Ascending aorta (tissue), 2 donors: ENCODE measurements at regions not wholly inside any gene's neighbourhood (a gene's known extent, or its start where the extent isn't known, plus 50 kb on each side); places are given as distances from the start of the nearest gene placed in this dataset.

Experiments
- DNase-seq, 2 donors: peaks; one replicate each; pipeline ENCODE4 v3.0.0-alpha.2; 2019; ENCODE audit warnings: low spot score in 2 of 2
- H3K27ac ChIP-seq, 2 donors: fragments of 200-600 bp; sonication (generic); one replicate each; pipeline ENCODE4 v1.5.1; 2016 to 2017; ENCODE audit warnings: mild to moderate bottlenecking in 1 of 2
- H3K27me3 ChIP-seq: fragments of 200-600 bp; sonication (generic); one replicate; pipeline ENCODE4 v1.5.1; 2017
- H3K36me3 ChIP-seq, 2 donors: fragments of 200-600 bp; sonication (generic); one replicate each; pipeline ENCODE4 v1.5.1; 2016
- H3K4me1 ChIP-seq, 2 donors: fragments of 200-600 bp; sonication (generic); one replicate each; pipeline ENCODE4 v1.5.1; 2016 to 2017; ENCODE audit warnings: mild to moderate bottlenecking in 1 of 2
- H3K4me3 ChIP-seq, 2 donors: fragments of 200-600 bp; sonication (generic); one replicate each; pipeline ENCODE4 v1.5.1; 2016 to 2017; ENCODE audit warnings: mild to moderate bottlenecking in 1 of 2
- H3K9me3 ChIP-seq, 2 donors: fragments of 200-600 bp; sonication (generic); one replicate each; pipeline ENCODE4 v1.5.1; 2016
- intact Hi-C: fragments of 100-400 bp; cut with DNase I; formaldehyde crosslinking; loops from one replicate; pipeline ENCODE4 v1.15.1; 2023
- TF ChIP-seq, protein P1 (sequence below), 3 experiments: fragments of 200-600 bp in 2 of 3; fragments of 450-650 bp in 1 of 3; sonication (generic) in 2 of 3; IDR thresholded peaks; one replicate each; pipeline ENCODE4 v1.5.1; 2016 to 2019; ENCODE audit warnings: antibody characterized with exemption in 3 of 3, mild to moderate bottlenecking in 1 of 3, moderate library complexity in 1 of 3

GRCh38 chr2:238589591-238590460 lies 163.1 kb downstream of the ASB1 start:
- intact Hi-C loops: loop anchor here (10.0 kb wide), 1 partner anchor 275 kb away; no protein-coding TSS in a partner anchor
- no peaks in the 10 kb centered on the region for H3K9me3 ChIP-seq
- DNase-seq: no peak
- H3K4me3 ChIP-seq: no peak overlapping the region
- H3K27me3 ChIP-seq: no peaks in the 10 kb centered on the region
- no peaks in the 10 kb centered on the region for H3K4me1 ChIP-seq
- H3K27ac ChIP-seq: no peak overlapping the region
- no peaks in the 10 kb centered on the region for H3K36me3 ChIP-seq
- TF ChIP-seq, protein P1, sequence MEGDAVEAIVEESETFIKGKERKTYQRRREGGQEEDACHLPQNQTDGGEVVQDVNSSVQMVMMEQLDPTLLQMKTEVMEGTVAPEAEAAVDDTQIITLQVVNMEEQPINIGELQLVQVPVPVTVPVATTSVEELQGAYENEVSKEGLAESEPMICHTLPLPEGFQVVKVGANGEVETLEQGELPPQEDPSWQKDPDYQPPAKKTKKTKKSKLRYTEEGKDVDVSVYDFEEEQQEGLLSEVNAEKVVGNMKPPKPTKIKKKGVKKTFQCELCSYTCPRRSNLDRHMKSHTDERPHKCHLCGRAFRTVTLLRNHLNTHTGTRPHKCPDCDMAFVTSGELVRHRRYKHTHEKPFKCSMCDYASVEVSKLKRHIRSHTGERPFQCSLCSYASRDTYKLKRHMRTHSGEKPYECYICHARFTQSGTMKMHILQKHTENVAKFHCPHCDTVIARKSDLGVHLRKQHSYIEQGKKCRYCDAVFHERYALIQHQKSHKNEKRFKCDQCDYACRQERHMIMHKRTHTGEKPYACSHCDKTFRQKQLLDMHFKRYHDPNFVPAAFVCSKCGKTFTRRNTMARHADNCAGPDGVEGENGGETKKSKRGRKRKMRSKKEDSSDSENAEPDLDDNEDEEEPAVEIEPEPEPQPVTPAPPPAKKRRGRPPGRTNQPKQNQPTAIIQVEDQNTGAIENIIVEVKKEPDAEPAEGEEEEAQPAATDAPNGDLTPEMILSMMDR (IDR thresholded peaks at IDR 0.05): no peak

GRCh38 chr2:238591732-238592131 lies 165.0 kb downstream of the ASB1 start:
- no peaks in the 10 kb centered on the region for H3K36me3 ChIP-seq
- no peak overlapping the region for H3K4me3 ChIP-seq
- no peak overlapping the region for H3K27ac ChIP-seq
- no peak for DNase-seq
- intact Hi-C loops: loop anchor here (10.0 kb wide), 1 partner anchor 273 kb away; no protein-coding TSS in a partner anchor
- no peaks in the 10 kb centered on the region for H3K27me3 ChIP-seq
- peaks cover 4 to 7% of the 10 kb centered on the region in 2 donors for H3K4me1 ChIP-seq
- TF ChIP-seq, protein P1 (IDR thresholded peaks at IDR 0.05): no peak
- no peaks in the 10 kb centered on the region for H3K9me3 ChIP-seq

DNA sequence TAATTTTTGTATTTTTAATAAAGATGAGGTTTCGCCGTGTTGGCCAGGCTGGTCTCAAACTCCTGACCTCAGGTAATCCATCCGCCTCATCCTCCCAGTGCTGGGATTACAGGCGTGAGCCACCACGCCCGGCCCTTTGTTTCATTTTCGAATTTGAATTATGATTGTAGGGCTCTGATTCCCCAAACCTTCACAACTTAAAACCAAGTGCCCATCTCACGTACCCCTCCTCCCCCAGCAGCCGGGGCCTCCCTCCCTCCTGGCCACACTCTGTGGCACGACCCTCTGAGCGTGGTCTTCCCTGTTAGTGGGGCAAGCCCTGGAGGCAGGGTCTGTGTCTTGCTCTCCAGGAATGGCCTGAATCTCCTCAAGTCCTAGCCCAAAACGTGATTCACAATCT lies 166.5 kb downstream of the ASB1 start:
- Histone ChIP-seq H3K36me3 (no peaks in the 10 kb centered on the region), H3K4me1 (peaks cover 9 to 16% of the 10 kb centered on the region in 2 donors), H3K9me3 (no peaks in the 10 kb centered on the region), H3K27me3 (no peaks in the 10 kb centered on the region), H3K4me3 (no peak overlapping the region), H3K27ac (no peak overlapping the region)
- no peak for DNase-seq
- TF ChIP-seq, protein P1 (IDR thresholded peaks at IDR 0.05): no peak
- intact Hi-C loops: loop anchor here (10.0 kb wide), 1 partner anchor 272 kb away; no protein-coding TSS in a partner anchor

GRCh38 chr2:238593678-238594077 lies 167.0 kb downstream of the ASB1 start:
- DNase-seq: no peak
- TF ChIP-seq, protein P1 (IDR thresholded peaks at IDR 0.05): no peak
- no peak overlapping the region for H3K4me3 ChIP-seq
- no peaks in the 10 kb centered on the region for H3K9me3 ChIP-seq
- no peaks in the 10 kb centered on the region for H3K27me3 ChIP-seq
- peaks cover 9 to 19% of the 10 kb centered on the region in 2 donors for H3K4me1 ChIP-seq
- no peak overlapping the region for H3K27ac ChIP-seq
- intact Hi-C loops: loop anchor here (10.0 kb wide), 1 partner anchor 271 kb away; no protein-coding TSS in a partner anchor
- H3K36me3 ChIP-seq: no peaks in the 10 kb centered on the region

DNA sequence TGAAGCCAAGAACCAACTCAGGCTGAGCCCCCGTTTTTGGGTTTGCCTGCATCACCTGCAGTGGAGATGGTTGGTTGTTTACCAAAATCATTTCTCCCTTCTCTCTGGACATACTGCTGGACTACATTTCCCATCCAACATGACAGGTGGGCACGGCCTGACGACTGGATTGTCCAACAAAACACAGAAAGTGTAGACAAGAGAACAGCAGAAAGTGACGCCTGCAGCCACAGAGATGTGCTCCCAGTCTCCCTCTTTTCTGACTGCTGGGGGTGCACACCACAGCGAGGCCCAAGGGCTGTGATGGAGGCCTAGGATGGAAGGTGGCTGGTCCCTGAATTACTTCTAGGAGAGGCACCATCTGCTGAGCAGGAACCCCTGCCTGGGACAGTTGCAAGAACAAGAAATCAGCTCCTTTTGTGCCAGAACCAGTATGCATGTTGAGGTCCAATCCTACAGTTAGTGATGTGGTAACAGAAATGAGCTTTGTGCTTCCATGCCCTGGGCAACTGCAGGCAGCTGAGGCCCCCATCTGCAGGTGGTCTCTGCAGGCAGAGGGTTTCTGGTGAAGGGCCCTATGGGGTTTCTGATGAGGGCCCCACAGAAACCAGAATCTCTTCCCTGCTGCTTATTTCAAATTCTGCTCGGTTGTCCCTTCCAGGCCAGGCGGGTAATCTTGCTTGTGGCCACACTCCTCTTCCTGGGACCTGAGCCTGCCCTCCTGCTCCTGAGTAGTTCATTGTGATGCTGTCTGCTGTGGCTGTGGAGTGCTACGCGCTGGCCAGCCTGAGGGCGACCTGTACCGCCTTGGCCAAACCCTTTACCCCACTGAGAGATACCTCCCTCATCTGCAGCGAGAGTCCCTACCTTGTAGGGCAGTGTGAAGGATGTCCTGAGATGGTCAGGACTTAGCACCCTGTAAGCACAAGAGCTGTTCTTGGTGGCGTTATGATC lies 168.3 kb downstream of the ASB1 start:
- no peak for DNase-seq
- Histone ChIP-seq H3K27ac (peak overlapping the region in 1 of 2 donors; percentile 89), H3K4me1 (peaks cover 9 to 19% of the 10 kb centered on the region in 2 donors), H3K9me3 (no peaks in the 10 kb centered on the region), H3K4me3 (no peak overlapping the region), H3K27me3 (no peaks in the 10 kb centered on the region), H3K36me3 (no peaks in the 10 kb centered on the region)
- intact Hi-C loops: loop anchor here (10.0 kb wide), 1 partner anchor 270 kb away; no protein-coding TSS in a partner anchor
- TF ChIP-seq, protein P1 (IDR thresholded peaks at IDR 0.05): no peak
